HG02588 (cell line): ENCODE measurements at regions not wholly inside any gene's neighbourhood (a gene's known extent, or its start where the extent isn't known, plus 50 kb on each side); places are given as distances from the start of the nearest gene placed in this dataset.

ENCODE experiments used
- ATAC-seq: cut with Tn5 transposase; IDR thresholded peaks from one replicate; pipeline ENCODE4 v1.9.1; 2021; ENCODE audit warnings: mild to moderate bottlenecking, moderate library complexity; ENCODE audit not compliant: unreplicated experiment

- ATAC-seq, result no peak
Observed at GRCh38 chr14:56918849-56919574, 108.7 kb upstream of the OTX2 start.

DNA sequence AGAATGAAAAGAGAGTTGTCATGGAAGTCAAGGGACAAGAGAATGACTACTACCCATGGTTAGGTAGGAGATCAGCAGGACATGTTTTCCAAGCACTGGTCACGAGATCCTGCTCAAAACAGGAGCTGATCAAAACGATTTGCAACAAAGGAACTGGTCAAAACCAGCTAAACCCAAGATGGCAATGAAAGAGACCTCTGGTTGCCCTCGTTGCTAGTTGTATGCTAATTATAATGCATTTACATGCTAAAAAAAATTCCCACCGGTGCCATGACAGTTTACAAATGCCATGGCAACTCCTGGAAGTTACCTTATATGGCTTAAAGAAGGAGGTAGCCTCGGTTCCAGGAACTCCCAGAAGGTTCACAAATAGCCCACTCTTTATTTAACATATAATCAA lies 95.0 kb upstream of the OTX2 start:
- no peak for ATAC-seq

- ATAC-seq, result no peak
Observed at GRCh38 chr14:56903304-56903969, 93.2 kb upstream of the OTX2 start.

DNA sequence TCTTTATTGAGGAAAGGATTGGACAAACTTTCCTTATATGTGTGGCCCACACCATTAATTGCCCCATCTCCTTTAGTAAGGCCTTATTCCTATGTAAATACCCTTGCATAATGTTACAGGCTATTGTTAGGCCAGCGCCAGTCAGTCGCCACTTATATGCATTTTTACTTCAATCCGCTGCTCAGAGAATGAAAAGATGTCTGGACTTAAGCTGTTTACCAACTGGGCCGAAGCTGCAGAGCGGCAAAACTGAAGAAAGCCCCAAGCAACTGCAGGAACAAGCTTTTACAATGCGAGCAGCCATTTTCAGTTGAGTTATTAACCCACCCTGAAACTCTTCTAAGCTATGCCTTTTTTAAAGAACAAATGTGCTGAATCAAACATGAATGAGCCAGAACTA lies 92.1 kb upstream of the OTX2 start:
- ATAC-seq, result no peak

GRCh38 chr14:56900726-56901125 lies 90.4 kb upstream of the OTX2 start:
- no peak for ATAC-seq

DNA sequence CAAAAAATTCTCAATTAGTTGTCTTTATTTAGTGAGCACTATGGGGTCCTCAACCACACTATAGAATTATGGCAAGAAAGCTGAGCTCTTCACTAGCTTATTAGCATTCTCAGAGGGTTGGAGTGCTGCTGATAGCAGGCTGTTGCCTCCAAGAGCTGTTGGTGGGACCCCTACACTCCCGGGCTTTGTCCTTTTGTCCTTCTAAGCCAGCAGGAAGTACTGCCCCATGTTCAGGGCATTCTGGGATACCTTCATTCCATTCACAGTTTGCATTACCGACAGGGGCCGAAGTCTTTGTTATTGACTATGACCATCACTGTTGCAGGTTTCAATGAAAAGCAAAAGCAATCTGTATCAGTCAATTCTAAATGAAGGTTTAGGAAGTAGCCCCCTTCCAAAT lies 89.5 kb upstream of the OTX2 start:
- ATAC-seq, result no peak

GRCh38 chr14:56896922-56897321 lies 86.6 kb upstream of the OTX2 start:
- no peak for ATAC-seq

GRCh38 chr14:56896231-56896630 lies 86.0 kb upstream of the OTX2 start:
- ATAC-seq, result no peak

- no peak for ATAC-seq
Observed at GRCh38 chr14:56895154-56895553, 84.9 kb upstream of the OTX2 start.

GRCh38 chr14:56894591-56894991 lies 84.3 kb upstream of the OTX2 start:
- no peak for ATAC-seq

DNA sequence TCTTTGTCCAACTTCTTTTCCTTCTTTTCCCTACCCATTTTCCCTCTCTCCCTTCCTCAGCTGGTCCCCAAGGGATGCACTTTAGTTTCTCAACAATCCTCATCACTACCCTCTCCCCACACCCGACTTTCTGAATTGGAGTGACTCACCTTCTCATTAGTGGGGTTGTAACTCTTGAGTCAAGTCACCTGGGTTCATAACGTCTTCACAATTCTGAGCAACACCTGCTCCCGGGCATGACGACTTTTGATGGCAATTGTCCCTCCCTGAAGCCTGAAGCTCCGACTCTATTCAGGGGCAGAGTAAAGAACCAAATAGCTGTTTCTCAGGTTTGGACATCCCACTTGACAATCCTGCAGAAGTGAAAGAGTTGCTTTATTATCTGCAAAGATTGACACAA lies 82.7 kb upstream of the OTX2 start:
- no peak for ATAC-seq

DNA sequence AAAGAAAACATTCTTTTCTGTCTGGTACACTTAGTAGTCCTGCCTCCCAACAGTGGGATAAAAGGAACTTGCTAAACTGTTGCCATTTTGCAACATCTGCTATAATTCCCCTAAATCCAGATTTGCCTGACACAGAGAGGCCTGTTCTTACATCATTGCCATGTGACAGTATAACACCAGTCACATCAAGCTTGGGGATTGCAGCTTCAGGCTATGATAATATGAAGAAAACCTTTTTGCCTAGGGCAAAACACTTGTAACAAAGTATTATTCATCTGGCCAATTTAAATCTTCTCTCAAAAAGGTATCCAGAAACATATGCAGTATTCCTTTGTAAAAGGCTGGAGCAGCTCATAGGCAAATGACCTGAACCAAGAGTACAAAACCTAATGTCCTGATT lies 80.9 kb upstream of the OTX2 start:
- no peak for ATAC-seq

- ATAC-seq, result no peak
Observed at GRCh38 chr14:56889705-56890104, 79.4 kb upstream of the OTX2 start.

- ATAC-seq, result no peak
Observed at GRCh38 chr14:56888274-56888673, 78.0 kb upstream of the OTX2 start.

DNA sequence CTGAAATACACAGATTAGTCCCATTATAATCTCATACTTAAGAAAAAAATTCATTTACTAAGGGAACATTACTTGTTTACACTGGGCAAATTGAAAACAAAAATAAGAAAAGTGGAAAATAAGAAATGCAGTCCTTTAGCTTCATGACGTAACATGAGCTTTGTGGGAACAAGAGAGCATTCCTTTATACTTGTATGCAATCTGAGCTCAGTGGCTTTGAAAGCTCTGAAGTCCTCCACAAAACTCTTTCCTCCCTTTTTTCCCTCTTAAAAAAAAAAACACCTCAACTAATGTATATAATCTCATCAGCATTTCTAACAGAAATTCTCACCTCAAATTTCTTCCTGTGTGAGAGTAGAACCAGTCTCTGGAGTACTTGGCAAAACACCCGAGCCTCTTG lies 76.9 kb upstream of the OTX2 start:
- ATAC-seq, result no peak

DNA sequence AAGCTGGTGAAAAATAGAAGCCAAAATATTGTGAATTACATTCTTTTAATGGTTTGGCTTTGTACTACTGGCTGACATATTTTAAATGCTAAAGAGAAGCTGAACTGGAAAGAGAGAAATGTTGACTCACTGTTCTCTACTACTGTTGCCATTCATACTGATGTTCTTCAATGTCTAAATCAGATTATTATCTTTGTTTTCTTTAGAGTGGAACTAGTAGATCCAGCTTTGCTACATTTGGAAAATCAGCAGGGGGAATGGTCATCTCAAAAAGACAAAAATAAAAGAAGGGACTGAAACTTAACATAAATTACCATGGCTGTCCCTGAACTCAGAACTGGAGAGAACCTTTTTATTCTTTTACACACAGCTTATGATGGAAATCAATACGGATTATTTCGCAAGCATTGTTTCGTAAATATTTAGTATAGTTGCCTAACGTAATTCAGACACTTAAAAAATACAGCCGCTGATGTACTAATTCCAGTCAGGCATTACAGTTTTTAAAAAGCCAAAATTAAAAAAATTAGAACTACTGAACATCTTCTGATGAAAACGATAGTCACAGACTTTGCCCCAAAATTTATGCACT lies 76.3 kb upstream of the OTX2 start:
- ATAC-seq, result no peak

- no peak for ATAC-seq
Observed at GRCh38 chr14:56885825-56886224, 75.5 kb upstream of the OTX2 start.

DNA sequence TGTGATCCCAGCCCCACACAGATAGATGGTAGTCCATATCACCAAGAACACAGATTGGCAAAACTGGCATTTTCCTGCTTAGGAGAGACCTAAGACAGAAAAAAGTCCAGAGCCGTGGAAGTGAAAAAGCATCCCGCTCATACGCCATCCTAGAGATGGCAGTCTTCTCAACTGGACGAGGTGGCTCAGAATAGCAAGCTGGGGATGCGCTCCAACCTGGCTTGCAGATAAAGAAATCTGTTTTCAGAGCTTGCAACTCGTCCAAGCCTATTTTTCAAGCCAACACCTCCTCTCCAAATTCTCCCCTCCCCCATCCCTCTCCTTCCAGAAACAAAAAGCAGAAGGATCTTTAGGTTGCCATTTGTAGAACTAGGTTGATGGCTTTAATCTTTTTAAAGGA lies 74.3 kb upstream of the OTX2 start:
- no peak for ATAC-seq

DNA sequence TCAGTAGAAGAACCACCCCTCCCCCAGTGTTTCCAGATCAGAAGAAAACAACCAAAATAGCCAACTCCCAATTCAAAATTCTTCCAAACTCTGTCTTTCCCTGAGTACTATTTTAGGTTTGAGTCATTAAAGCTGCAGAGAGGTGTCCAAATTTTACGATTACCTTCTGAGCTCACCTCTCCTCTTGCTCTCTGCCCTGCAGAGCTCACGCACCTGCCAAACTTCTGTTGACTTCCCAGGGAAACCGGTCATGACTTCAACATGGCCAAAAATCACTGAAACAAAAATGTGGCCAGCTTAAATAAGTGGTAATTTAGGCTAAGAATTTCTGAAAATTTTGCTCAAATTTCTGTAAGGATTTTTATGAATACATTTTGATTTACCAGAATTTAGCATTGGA lies 70.9 kb upstream of the OTX2 start:
- ATAC-seq, result no peak

- no peak for ATAC-seq
Observed at GRCh38 chr14:56878766-56879165, 68.5 kb upstream of the OTX2 start.

DNA sequence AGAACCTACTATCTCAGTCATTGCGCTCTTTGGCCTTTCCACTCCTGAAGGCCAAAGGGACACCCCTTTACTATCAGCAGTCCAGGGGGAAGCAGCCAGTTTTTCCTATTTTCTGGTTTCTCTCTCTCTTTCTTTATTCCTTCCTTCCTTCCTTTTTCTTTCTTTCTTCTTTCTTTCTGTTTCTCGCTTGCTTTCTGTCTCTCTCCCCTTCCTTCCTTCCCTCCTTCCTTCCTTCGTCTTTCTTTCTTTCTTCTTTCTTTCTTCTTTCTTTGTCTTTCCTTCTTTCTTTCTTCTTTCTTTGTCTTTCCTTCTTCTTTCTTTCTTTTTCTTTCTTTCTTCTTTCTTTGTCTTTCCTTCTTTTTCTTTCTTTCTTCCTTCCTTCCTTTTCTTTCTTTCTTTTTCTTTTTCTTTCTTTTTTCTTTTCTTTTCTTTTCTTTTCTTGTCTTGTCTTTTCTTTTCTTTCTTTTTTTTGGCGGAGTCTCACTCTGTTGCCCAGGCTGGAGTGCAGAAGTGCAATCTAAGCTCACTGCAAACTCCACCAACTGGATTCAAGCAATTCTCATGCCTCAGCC lies 64.9 kb upstream of the OTX2 start:
- no peak for ATAC-seq

GRCh38 chr14:56874375-56874774 lies 64.1 kb upstream of the OTX2 start:
- ATAC-seq, result no peak
